Activated CD4-positive, alpha-beta memory T cell treated with anti-CD3 and anti-CD28 coated beads, Interleukin-2, amount 10 ng/mL, durations not matched to agents 7 days and 5 days (primary cell): ENCODE measurements at regions not wholly inside any gene's neighbourhood (a gene's known extent, or its start where the extent isn't known, plus 50 kb on each side); places are given as distances from the start of the nearest gene placed in this dataset.

Source experiments
- CTCF ChIA-PET: fragments of 350-600 bp; sonication (Branson Sonifier 250); formaldehyde crosslinking; loops from one replicate; lab custom pipeline; 2021; ENCODE audit warnings: antibody characterized with exemption, inconsistent platforms; lab: Charles Lee
- POLR2A ChIA-PET: fragments of 350-600 bp; sonication (Branson Sonifier 250); formaldehyde crosslinking; loops from one replicate; lab custom pipeline; 2021; ENCODE audit warnings: antibody characterized with exemption; lab: Charles Lee
- DNase-seq: peaks from one replicate; pipeline ENCODE4 v3.0.0-alpha.2; 2020
- H3K27ac Mint-ChIP-seq: one replicate; pipeline ENCODE4 v1.8.0; 2021; ENCODE audit warnings: mild to moderate bottlenecking, mixed read lengths
- H3K27me3 Mint-ChIP-seq: one replicate; pipeline ENCODE4 v1.8.0; 2021; ENCODE audit warnings: mixed read lengths
- H3K36me3 Mint-ChIP-seq: one replicate; pipeline ENCODE4 v1.8.0; 2021; ENCODE audit warnings: low read depth, mixed read lengths
- H3K4me1 Mint-ChIP-seq: one replicate; pipeline ENCODE4 v1.8.0; 2021; ENCODE audit warnings: mixed read lengths
- H3K4me3 Mint-ChIP-seq: one replicate; pipeline ENCODE4 v1.8.0; 2021; ENCODE audit warnings: mild to moderate bottlenecking, mixed read lengths
- H3K9me3 Mint-ChIP-seq: one replicate; pipeline ENCODE4 v1.8.0; 2021; ENCODE audit warnings: mixed read lengths

DNA sequence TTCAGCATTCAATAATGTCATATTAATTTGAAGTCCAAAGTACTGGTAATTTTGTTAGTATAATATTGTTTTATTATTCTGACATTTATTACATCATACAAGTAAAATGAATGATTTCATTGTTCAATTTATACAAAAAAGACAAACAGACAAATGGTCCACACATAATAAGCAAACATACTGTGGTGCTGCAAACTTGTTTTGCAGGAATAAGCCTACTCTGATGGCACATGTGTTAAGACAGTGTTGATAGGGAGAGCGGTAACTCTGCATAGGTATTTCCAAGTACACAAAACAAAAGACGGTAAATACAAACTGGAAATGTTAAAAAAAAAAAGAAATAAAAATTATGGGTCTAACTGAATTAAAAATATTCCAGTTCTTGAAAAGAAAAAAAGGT lies 59.7 kb upstream of the DPYD start:
- CTCF ChIA-PET, result no interaction called here
- no peak for DNase-seq
- H3K36me3 Mint-ChIP-seq, result no peaks in the 10 kb centered on the region
- peaks cover under 1% of the 10 kb centered on the region for H3K9me3 Mint-ChIP-seq
- H3K4me1 Mint-ChIP-seq, result peaks cover under 1% of the 10 kb centered on the region
- no peak overlapping the region for H3K27ac Mint-ChIP-seq
- H3K4me3 Mint-ChIP-seq, result no peak overlapping the region
- POLR2A ChIA-PET, result no interaction called here
- H3K27me3 Mint-ChIP-seq, result peaks cover 9% of the 10 kb centered on the region

DNA sequence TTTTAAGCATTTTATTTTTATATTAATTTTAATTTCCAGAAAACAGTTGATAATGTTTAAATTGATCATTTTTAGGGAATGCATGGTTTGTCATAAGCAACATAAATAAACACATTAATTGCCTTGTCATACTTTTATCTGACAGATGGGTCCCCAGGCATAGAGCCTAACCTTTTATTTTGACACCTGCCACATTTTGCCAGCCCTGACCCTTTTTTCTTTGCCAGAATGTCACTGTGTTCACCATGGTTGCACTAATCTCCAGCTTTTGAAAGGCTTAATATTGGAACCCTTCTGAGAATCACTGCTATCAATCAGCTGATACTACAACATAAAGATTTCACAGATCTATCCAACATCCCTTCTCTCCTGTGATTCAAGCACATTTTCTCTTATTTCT lies 56.0 kb upstream of the DPYD start:
- no peak overlapping the region for H3K27ac Mint-ChIP-seq
- H3K36me3 Mint-ChIP-seq, result no peaks in the 10 kb centered on the region
- no peaks in the 10 kb centered on the region for H3K4me1 Mint-ChIP-seq
- ChIA-PET POLR2A (no interaction called here), CTCF (interaction anchor here (1.2 kb wide), 1 partner anchor 77 kb away, joined by 3 read pairs; no protein-coding TSS in a partner anchor)
- peaks cover 9% of the 10 kb centered on the region for H3K27me3 Mint-ChIP-seq
- DNase-seq, result no peak
- H3K9me3 Mint-ChIP-seq, result no peaks in the 10 kb centered on the region
- no peak overlapping the region for H3K4me3 Mint-ChIP-seq
